Uterus (tissue), 2 donors: ENCODE measurements at regions not wholly inside any gene's neighbourhood (a gene's known extent, or its start where the extent isn't known, plus 50 kb on each side); places are given as distances from the start of the nearest gene placed in this dataset.

ENCODE experiments used
- POLR2A ChIP-seq, 2 donors: fragments of 450-650 bp; IDR thresholded peaks; one replicate each; pipeline ENCODE4 v1.6.1; 2016; ENCODE audit warnings: antibody characterized with exemption in 2 of 2, mild to moderate bottlenecking in 1 of 2, moderate library complexity in 1 of 2
- TF ChIP-seq, protein P1 (sequence below), 4 experiments: fragments of 200-600 bp in 2 of 4; fragments of 450-650 bp in 2 of 4; sonication (generic) in 2 of 4; IDR thresholded peaks; one replicate each; pipeline ENCODE4 v1.5.1; 2016 to 2019; ENCODE audit warnings: antibody characterized with exemption in 4 of 4, mild to moderate bottlenecking in 2 of 4, moderate library complexity in 1 of 4

DNA sequence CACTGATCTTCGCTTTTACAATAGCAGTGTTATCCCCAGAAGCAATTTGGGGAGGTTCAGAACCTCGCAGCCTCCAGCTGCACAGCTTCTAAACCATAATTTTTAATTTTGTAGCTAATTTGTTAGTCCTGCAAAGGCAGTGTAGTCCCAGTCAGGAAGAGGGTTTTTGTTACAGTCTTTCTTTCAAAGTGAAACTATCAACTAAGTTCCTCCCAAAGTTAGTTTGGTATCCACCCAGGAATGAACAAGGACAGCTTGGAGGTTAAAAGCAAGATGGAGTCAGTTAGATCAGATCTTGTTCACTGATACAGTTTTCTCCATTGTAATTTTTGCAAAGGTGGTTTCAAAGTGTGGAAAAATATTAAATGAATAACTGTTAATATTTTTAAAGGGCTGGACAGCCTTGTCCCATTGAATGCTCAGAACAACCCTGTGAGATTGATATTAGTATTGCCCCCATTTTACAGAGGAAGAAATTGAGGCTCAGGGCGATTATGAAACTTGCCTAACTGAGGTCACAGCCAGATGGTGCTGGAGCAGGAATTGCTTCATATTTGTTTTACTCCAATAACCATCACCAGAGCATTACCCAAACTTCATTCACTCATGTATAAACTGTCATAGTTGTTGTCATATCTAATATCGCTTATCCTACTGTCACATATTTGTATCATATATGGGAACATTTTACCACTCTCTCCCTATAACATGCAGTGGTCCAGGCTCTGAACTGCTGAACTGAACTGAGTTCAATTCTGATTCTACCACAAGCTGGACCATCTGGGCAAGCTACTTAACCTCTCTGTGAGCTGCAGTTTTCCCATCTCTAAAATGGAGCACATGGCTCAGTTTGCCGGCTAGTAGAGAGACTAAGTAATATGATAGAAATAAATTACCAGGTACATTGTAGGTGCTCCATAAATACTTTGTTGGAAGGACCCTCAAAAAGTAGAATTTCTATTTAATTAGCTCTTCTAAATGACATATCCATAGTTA lies 213.8 kb downstream of the BCAS1 start:
- TF ChIP-seq, protein P1, sequence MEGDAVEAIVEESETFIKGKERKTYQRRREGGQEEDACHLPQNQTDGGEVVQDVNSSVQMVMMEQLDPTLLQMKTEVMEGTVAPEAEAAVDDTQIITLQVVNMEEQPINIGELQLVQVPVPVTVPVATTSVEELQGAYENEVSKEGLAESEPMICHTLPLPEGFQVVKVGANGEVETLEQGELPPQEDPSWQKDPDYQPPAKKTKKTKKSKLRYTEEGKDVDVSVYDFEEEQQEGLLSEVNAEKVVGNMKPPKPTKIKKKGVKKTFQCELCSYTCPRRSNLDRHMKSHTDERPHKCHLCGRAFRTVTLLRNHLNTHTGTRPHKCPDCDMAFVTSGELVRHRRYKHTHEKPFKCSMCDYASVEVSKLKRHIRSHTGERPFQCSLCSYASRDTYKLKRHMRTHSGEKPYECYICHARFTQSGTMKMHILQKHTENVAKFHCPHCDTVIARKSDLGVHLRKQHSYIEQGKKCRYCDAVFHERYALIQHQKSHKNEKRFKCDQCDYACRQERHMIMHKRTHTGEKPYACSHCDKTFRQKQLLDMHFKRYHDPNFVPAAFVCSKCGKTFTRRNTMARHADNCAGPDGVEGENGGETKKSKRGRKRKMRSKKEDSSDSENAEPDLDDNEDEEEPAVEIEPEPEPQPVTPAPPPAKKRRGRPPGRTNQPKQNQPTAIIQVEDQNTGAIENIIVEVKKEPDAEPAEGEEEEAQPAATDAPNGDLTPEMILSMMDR (IDR thresholded peaks at IDR 0.05): no peak
- no peak for TF ChIP-seq POLR2A (IDR thresholded peaks at IDR 0.05)
